ENCODE measurements at regions not wholly inside any gene's neighbourhood (a gene's known extent, or its start where the extent isn't known, plus 50 kb on each side); places are given as distances from the start of the nearest gene placed in this dataset.

GRCh38 chr7:49112647-49113046, 188.3 kb downstream of the CDC14C start:
- ChIA-PET CTCF (no interaction called here), POLR2A (no interaction called here)
- no peaks in the 10 kb centered on the region for H3K4me1 Mint-ChIP-seq (ENCODE audit: low read depth)
- intact Hi-C loops (cut with micrococcal nuclease), result no loop called here
- no peaks in the 10 kb centered on the region for H3K27me3 Mint-ChIP-seq
- H3K27ac Mint-ChIP-seq, result no peak overlapping the region
- no peaks in the 10 kb centered on the region for H3K36me3 Mint-ChIP-seq
- no peak overlapping the region for H3K4me3 Mint-ChIP-seq
- H3K9me3 Mint-ChIP-seq, result peaks cover 16% of the 10 kb centered on the region
- no peak for DNase-seq

DNA sequence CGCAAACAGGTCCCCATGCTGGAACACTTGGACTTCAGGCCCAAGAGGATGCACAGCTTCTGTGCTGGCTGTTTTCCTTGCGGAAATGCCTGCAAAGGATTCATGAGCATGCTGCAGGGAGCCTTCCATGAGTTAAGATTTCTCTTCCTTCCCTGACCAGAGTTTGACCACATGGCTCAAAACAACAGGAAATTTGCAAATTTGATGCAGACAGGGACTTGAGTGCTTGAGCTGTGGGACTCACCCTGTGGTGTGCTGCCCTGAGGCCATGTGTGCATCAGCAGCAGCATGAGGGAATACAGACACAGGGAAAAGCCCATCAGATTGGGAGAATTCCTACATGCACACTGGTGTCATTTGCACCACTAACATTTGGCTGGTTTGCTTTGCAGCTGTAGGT, 195.4 kb downstream of the CDC14C start:
- DNase-seq, result no peak
- Mint-ChIP-seq H3K9me3 (peaks cover 10% of the 10 kb centered on the region), H3K4me1 (ENCODE audit: low read depth) (no peaks in the 10 kb centered on the region), H3K4me3 (no peak overlapping the region), H3K27ac (no peak overlapping the region), H3K27me3 (no peaks in the 10 kb centered on the region), H3K36me3 (no peaks in the 10 kb centered on the region)
- intact Hi-C loops (cut with micrococcal nuclease), result no loop called here
- ChIA-PET CTCF (no interaction called here), POLR2A (no interaction called here)

DNA sequence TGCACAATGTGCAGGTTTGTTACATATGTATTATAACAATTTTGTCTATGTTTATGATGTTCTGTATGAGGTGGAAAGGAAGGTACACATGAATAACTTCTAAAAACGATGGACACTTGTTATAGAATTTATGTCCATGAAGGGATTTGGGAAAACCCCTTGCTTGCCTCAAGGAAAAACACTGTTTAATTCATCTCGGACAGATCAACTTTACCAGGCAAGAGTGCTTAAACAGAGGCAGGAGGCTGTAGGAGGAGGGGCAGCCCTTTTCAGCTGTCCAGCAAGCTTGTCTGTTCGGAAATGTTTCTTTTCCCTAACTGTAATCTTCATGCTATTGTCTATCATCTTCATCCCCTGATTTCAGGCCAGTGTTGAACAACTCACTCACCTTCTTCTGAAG, 200.9 kb downstream of the CDC14C start:
- Mint-ChIP-seq H3K36me3 (no peaks in the 10 kb centered on the region), H3K4me1 (ENCODE audit: low read depth) (no peaks in the 10 kb centered on the region), H3K4me3 (no peak overlapping the region), H3K27ac (no peak overlapping the region), H3K27me3 (no peaks in the 10 kb centered on the region), H3K9me3 (peaks cover 17% of the 10 kb centered on the region)
- CTCF ChIA-PET, result no interaction called here
- POLR2A ChIA-PET, result no interaction called here
- intact Hi-C loops (cut with micrococcal nuclease), result no loop called here
- no peak for DNase-seq

- H3K9me3 Mint-ChIP-seq, result peaks cover 15% of the 10 kb centered on the region
- no peaks in the 10 kb centered on the region for H3K4me1 Mint-ChIP-seq (ENCODE audit: low read depth)
- H3K4me3 Mint-ChIP-seq, result no peak overlapping the region
- intact Hi-C loops (cut with micrococcal nuclease), result no loop called here
- CTCF ChIA-PET, result no interaction called here
- H3K36me3 Mint-ChIP-seq, result no peaks in the 10 kb centered on the region
- H3K27ac Mint-ChIP-seq, result no peak overlapping the region
- no peaks in the 10 kb centered on the region for H3K27me3 Mint-ChIP-seq
- DNase-seq, result no peak
- POLR2A ChIA-PET, result no interaction called here
Observed at GRCh38 chr7:49127359-49127913, 203.1 kb downstream of the CDC14C start.

DNA sequence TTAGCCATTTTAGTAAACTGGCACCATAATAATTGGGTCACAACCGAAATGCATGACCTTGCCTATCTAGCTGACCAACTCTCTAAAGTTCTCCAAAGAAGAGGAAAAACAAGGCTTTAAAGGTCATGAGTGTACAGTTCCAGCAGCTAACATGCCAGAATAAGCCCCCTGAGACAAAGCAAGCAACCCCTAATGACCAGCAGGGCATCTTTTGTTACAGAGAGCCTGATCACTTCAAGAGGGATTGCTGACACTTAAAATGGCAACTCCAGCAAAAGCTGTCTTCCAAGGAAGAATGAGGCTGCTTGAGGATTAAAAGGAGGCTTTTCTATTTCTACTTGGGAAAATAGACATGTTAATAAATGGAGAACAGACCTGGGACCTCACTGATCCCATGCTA, 213.6 kb downstream of the CDC14C start:
- POLR2A ChIA-PET, result no interaction called here
- Mint-ChIP-seq H3K27me3 (no peaks in the 10 kb centered on the region), H3K36me3 (no peaks in the 10 kb centered on the region), H3K4me1 (ENCODE audit: low read depth) (no peaks in the 10 kb centered on the region), H3K4me3 (no peak overlapping the region), H3K9me3 (peaks cover under 1% of the 10 kb centered on the region), H3K27ac (no peak overlapping the region)
- CTCF ChIA-PET, result no interaction called here
- no peak for DNase-seq
- intact Hi-C loops (cut with micrococcal nuclease), result no loop called here

DNA sequence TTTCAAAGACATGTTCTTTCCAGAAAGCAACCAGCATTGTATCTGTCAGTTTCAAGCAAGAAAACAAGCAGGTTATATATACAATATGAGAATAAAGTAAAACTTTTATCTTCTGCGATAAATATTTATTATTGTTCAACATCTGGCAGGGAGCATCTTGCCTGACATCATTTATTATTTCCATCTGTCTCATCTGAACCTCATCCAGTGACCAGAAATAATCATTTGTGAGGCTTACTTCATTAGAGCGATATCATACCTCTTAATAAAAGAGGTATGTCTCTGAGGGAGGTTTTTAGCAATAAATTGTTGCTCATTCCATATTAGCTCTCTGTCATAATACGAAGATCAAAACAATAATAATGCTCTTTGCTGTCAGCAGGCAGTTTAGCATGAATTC, 226.1 kb downstream of the CDC14C start:
- intact Hi-C loops (cut with micrococcal nuclease), result no loop called here
- Mint-ChIP-seq H3K9me3 (peaks cover 3% of the 10 kb centered on the region), H3K4me1 (ENCODE audit: low read depth) (no peaks in the 10 kb centered on the region), H3K27me3 (no peaks in the 10 kb centered on the region), H3K36me3 (no peaks in the 10 kb centered on the region), H3K4me3 (no peak overlapping the region), H3K27ac (no peak overlapping the region)
- POLR2A ChIA-PET, result no interaction called here
- CTCF ChIA-PET, result no interaction called here
- DNase-seq, result no peak

DNA sequence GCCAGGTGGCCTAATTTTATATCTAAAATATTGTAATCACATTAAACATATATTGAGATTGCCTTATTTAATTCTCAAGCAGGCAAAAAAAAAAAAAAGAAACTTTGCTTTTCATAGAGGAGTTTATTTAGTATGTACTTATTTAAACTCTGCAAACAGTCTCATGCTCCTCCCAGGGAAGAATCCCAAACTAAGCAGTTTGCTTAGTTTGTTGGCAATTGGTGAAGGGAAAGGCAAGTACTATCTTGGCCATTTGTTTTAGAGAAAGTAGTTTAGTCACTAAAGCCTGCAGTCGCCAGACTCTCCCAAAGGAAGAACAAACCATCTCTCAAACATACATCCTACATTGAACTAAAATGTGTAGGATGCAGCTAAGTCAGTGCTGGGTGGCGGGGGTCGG, 226.8 kb downstream of the CDC14C start:
- intact Hi-C loops (cut with micrococcal nuclease), result no loop called here
- CTCF ChIA-PET, result no interaction called here
- Mint-ChIP-seq H3K4me1 (ENCODE audit: low read depth) (no peaks in the 10 kb centered on the region), H3K27me3 (no peaks in the 10 kb centered on the region), H3K27ac (no peak overlapping the region), H3K4me3 (no peak overlapping the region), H3K36me3 (no peaks in the 10 kb centered on the region), H3K9me3 (peaks cover 3% of the 10 kb centered on the region)
- POLR2A ChIA-PET, result no interaction called here
- DNase-seq, result no peak

- Mint-ChIP-seq H3K4me3 (no peak overlapping the region), H3K27ac (no peak overlapping the region), H3K4me1 (ENCODE audit: low read depth) (no peaks in the 10 kb centered on the region), H3K9me3 (peaks cover 2% of the 10 kb centered on the region), H3K36me3 (no peaks in the 10 kb centered on the region), H3K27me3 (no peaks in the 10 kb centered on the region)
- intact Hi-C loops (cut with micrococcal nuclease), result no loop called here
- ChIA-PET CTCF (no interaction called here), POLR2A (no interaction called here)
- no peak for DNase-seq
Observed at GRCh38 chr7:49158321-49158720, 234.0 kb downstream of the CDC14C start.

GRCh38 chr7:49159536-49159935, 235.2 kb downstream of the CDC14C start:
- POLR2A ChIA-PET, result no interaction called here
- no peak for DNase-seq
- Mint-ChIP-seq H3K27me3 (no peaks in the 10 kb centered on the region), H3K36me3 (no peaks in the 10 kb centered on the region), H3K4me1 (ENCODE audit: low read depth) (no peaks in the 10 kb centered on the region), H3K4me3 (no peak overlapping the region), H3K27ac (no peak overlapping the region), H3K9me3 (peaks cover 2% of the 10 kb centered on the region)
- intact Hi-C loops (cut with micrococcal nuclease), result no loop called here
- CTCF ChIA-PET, result no interaction called here

GRCh38 chr7:49166441-49166840, 242.1 kb downstream of the CDC14C start:
- Mint-ChIP-seq H3K36me3 (no peaks in the 10 kb centered on the region), H3K27me3 (no peaks in the 10 kb centered on the region), H3K27ac (no peak overlapping the region), H3K9me3 (no peaks in the 10 kb centered on the region), H3K4me1 (ENCODE audit: low read depth) (no peaks in the 10 kb centered on the region), H3K4me3 (no peak overlapping the region)
- intact Hi-C loops (cut with micrococcal nuclease), result no loop called here
- ChIA-PET CTCF (interaction anchor here (0.7 kb wide), 1 partner anchor 1579 kb away, joined by 3 read pairs; no protein-coding TSS in a partner anchor), POLR2A (no interaction called here)
- DNase-seq, result no peak

DNA sequence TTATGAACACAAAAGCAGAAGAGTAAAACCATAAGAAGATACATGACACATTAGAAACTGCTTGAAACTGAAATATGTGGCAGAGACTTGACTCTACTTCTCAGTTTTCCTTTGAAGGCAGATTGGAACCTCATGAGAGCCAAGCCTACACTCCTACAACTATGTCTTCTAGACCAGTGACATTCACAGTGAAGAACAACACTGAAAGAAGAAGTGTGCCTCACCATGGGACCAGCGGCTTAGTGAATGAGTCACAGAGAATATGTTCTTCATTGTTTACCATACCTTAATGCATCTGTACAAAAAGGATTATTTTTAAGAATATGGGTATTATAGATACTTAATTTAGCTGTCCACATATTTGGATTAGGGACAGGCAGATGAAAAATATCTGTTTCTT, 248.3 kb downstream of the CDC14C start:
- no peaks in the 10 kb centered on the region for H3K36me3 Mint-ChIP-seq
- H3K4me3 Mint-ChIP-seq, result no peak overlapping the region
- ChIA-PET CTCF (no interaction called here), POLR2A (no interaction called here)
- no peaks in the 10 kb centered on the region for H3K27me3 Mint-ChIP-seq
- H3K4me1 Mint-ChIP-seq (ENCODE audit: low read depth), result no peaks in the 10 kb centered on the region
- DNase-seq, result no peak
- intact Hi-C loops (cut with micrococcal nuclease), result no loop called here
- no peak overlapping the region for H3K27ac Mint-ChIP-seq
- H3K9me3 Mint-ChIP-seq, result no peaks in the 10 kb centered on the region

DNA sequence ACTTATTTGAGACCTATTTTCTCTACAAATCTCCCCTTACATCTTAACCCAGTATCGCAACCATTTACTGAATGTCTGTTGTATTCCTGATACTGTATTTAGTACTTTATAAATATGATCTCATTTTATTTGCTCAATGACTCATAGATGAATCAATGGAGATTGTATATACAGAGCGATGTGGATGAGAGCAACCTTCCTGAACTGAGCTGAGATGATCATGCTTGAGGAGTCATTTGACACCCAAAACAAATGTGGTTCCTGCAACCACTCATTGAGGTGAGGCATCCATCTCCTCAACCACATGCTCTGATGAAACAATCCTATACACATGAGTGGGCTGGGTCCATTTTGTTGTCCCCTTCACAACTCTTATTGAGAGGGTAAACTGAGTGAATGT, 250.0 kb downstream of the CDC14C start:
- Mint-ChIP-seq H3K36me3 (no peaks in the 10 kb centered on the region), H3K27me3 (no peaks in the 10 kb centered on the region), H3K4me1 (ENCODE audit: low read depth) (no peaks in the 10 kb centered on the region), H3K27ac (no peak overlapping the region), H3K4me3 (no peak overlapping the region), H3K9me3 (no peaks in the 10 kb centered on the region)
- intact Hi-C loops (cut with micrococcal nuclease), result no loop called here
- CTCF ChIA-PET, result no interaction called here
- POLR2A ChIA-PET, result no interaction called here
- no peak for DNase-seq

DNA sequence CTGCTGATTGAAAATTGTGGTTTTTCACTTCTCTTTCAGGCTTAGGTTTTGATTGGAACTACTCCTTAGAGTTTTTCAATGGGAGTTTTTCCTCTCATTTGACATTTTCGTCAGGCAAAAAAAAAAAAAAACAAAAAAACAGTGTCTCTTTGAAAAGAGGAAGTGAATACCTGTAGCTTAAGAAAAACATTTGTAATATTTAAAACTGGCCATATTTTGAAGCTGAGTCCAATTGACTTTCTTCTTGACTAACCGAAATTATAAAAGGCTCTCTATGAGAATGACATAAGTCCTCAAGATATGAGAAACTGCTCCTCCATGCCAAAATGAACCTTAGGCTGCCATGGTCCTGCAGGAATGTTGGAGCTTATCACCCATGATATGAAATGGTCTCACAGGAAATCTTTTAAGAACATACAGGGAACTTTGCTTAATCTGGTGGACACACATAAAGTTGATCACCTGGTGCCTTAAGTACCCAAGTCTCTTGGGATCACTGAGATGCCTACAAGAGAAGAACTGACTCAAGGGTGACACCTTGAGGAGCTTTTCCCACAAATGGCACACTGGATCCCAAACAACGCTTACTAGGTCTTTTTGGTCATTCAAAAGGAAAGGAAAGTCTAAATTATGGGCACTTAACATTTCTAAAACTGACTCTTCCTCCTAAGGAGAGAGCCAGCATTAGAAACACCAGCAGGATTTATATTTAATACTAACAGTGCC, 263.4 kb downstream of the CDC14C start:
- Mint-ChIP-seq H3K4me3 (no peak overlapping the region), H3K9me3 (peaks cover 11% of the 10 kb centered on the region), H3K4me1 (ENCODE audit: low read depth) (no peaks in the 10 kb centered on the region), H3K27ac (no peak overlapping the region), H3K36me3 (no peaks in the 10 kb centered on the region), H3K27me3 (no peaks in the 10 kb centered on the region)
- CTCF ChIA-PET, result no interaction called here
- no peak for DNase-seq
- POLR2A ChIA-PET, result no interaction called here
- intact Hi-C loops (cut with micrococcal nuclease), result no loop called here

Data from activated CD4-positive, alpha-beta memory T cell treated with anti-CD3 and anti-CD28 coated beads for 36 hours (primary cell).